Muscle layer of duodenum (tissue), 2 donors: ENCODE measurements at regions not wholly inside any gene's neighbourhood (a gene's known extent, or its start where the extent isn't known, plus 50 kb on each side); places are given as distances from the start of the nearest gene placed in this dataset.

Source experiments
- H3K27ac ChIP-seq: one replicate; pipeline ENCODE4 v1.7.0; 2013; ENCODE audit warnings: mild to moderate bottlenecking, low read length
- H3K27me3 ChIP-seq: one replicate; pipeline ENCODE4 v1.7.0; 2013; ENCODE audit warnings: low read depth, mild to moderate bottlenecking, control low read depth, low read length
- H3K36me3 ChIP-seq, 2 donors: one replicate each; pipeline ENCODE4 v1.7.0; 2013; ENCODE audit warnings: low read length in 2 of 2, control low read depth in 1 of 2, mild to moderate bottlenecking in 1 of 2; ENCODE audit not compliant: insufficient read depth in 2 of 2, control insufficient read depth in 1 of 2
- H3K4me1 ChIP-seq, 2 donors: one replicate each; pipeline ENCODE4 v1.7.0; 2013; ENCODE audit warnings: low read length in 2 of 2, mild to moderate bottlenecking in 2 of 2, control low read depth in 1 of 2, moderate library complexity in 1 of 2; ENCODE audit not compliant: insufficient read depth in 2 of 2, control insufficient read depth in 1 of 2
- H3K4me3 ChIP-seq, 2 donors: one replicate each; pipeline ENCODE4 v1.7.0; 2013; ENCODE audit warnings: low read length in 2 of 2, low read depth in 1 of 2, mild to moderate bottlenecking in 1 of 2
- H3K9me3 ChIP-seq, 2 donors: one replicate each; pipeline ENCODE4 v1.7.0; 2013; ENCODE audit warnings: low read length in 2 of 2, control low read depth in 1 of 2, mild to moderate bottlenecking in 1 of 2; ENCODE audit not compliant: control insufficient read depth in 1 of 2
- donor health status: healthy.

DNA sequence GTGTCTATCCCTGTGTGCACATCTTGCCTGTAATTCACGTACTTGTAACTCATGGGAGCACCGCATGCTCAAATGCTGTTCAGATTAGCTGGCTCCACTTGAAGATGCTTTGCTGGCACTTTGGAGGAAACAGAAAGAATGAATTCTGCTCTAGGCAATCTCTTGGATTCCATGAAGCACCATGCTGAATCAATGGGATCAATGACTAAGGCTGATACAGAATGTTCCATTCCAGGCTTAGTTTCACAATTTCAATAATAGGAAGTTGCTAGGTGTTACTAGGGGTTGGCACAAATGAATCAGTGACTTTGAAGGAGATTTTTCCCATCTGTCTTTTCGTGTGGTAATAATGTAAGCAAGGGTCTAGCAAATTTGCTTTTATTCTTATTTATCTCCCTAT lies 328.8 kb downstream of the OSR1 start:
- Histone ChIP-seq H3K27me3 (no peaks in the 10 kb centered on the region), H3K4me1 (no peaks in the 10 kb centered on the region), H3K9me3 (no peaks in the 10 kb centered on the region), H3K4me3 (no peak overlapping the region), H3K36me3 (no peaks in the 10 kb centered on the region), H3K27ac (no peak overlapping the region)

DNA sequence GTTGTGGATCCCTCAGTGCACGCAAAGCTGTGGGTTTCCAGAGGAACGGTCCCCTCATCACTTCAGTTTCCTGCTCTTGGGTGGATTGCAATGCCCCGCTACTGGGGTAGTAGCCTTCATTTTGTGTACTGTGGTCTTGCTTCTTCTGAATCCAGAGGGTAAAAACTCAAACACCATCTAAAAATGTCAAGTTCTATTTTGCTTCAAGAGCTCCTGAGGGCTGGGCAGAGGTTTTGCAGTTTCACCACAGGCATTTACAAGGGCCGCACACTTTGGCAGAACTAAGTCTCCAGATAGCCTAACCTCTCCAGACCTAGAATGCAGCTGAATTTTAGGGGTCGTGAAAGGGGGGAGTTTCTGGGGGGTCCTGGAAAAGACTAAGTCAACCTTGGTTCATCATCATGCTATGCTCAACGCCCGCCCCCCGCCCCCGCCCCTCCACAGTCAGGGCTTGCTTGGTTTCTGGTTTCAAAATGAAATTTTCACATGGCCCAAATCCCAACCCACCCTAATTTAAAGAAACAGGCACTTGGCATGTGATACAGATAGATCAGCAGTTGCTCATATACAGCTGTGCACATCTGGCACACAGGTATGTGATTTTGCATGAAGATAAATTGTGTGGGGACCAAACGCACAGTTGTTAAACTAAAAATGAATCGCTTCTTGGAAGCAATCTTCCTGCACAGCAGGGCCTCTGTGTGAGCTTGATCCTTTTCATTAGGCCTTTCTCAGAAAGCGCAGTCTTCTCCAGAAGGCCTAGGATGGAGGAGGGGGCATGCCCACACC lies 329.6 kb downstream of the OSR1 start:
- Histone ChIP-seq H3K4me3 (no peak overlapping the region), H3K27ac (no peak overlapping the region), H3K27me3 (no peaks in the 10 kb centered on the region)

DNA sequence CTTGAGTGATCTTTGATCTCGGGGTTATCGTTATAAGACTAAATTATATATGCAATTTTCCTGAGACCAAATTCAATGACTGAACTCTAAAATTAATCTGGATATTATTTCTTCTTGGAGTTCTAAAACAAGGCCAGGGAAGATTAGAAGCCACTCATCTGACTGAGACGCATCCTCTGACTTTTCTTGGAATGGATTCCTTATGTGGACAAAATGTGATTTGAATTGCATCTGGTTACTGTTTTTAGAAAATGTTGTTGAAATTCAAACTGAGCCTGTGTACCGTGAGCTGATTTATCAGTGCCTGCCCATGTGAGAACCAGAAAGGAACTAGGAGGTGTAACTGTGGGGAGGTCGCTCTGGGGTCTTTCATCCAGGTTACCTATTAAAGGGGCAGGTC lies 330.8 kb downstream of the OSR1 start:
- H3K9me3 ChIP-seq = no peaks in the 10 kb centered on the region
- no peak overlapping the region for H3K27ac ChIP-seq
- H3K4me1 ChIP-seq = no peaks in the 10 kb centered on the region
- H3K27me3 ChIP-seq = no peaks in the 10 kb centered on the region
- H3K4me3 ChIP-seq = no peak overlapping the region
- no peaks in the 10 kb centered on the region for H3K36me3 ChIP-seq

More for the DNA sequence above, 329.6 kb downstream of the OSR1 start:
- Histone ChIP-seq H3K9me3 (no peaks in the 10 kb centered on the region), H3K36me3 (no peaks in the 10 kb centered on the region), H3K4me1 (no peaks in the 10 kb centered on the region)

DNA sequence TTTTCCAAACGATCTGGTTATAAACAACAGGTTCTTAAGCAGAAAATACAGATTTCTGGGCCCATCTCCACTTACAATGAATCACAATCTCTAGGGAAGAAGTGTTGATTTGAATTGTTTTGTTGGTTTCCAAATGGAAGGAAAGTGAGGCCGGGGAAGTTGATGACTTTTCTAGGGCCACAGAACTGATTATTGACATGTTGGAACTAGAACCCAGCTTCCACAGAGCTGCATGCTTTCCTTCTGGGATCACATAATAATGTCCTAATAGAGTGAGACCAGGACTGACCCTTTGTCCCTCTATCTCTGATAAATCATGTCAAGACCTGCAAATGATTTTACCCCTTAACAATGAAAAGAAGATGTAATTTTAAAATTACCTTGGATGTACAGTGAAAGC lies 332.2 kb downstream of the OSR1 start:
- no peaks in the 10 kb centered on the region for H3K9me3 ChIP-seq
- H3K27me3 ChIP-seq = no peaks in the 10 kb centered on the region
- no peak overlapping the region for H3K4me3 ChIP-seq
- H3K27ac ChIP-seq = no peak overlapping the region
- H3K4me1 ChIP-seq = no peaks in the 10 kb centered on the region
- no peaks in the 10 kb centered on the region for H3K36me3 ChIP-seq

DNA sequence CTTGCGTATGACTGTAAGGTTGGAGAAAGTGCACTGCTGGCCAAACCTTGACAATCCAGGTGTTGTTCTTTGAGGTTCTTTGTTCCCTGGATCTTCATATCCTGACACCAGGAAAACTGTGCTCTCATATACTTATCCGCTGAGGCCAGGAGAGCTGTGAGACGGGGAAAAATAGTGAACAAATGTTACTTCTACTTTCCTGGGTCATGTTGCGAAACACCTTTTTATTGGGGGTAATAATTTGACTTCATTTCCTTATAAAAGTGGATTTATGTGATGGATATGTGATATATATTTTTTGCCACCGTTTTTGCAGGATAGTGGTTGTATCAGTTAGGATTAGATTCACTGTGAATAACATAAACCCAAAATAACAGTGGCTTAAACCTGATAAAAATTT lies 336.1 kb downstream of the OSR1 start:
- no peak overlapping the region for H3K4me3 ChIP-seq
- no peaks in the 10 kb centered on the region for H3K27me3 ChIP-seq
- no peaks in the 10 kb centered on the region for H3K4me1 ChIP-seq
- H3K27ac ChIP-seq = no peak overlapping the region
- no peaks in the 10 kb centered on the region for H3K9me3 ChIP-seq
- H3K36me3 ChIP-seq = no peaks in the 10 kb centered on the region

- no peak overlapping the region for H3K27ac ChIP-seq
These were observed 336.7 kb downstream of the OSR1 start for GRCh38 chr2:19021721-19022120.

GRCh38 chr2:19021100-19021476 lies 337.3 kb downstream of the OSR1 start:
- H3K9me3 ChIP-seq = no peaks in the 10 kb centered on the region
- no peaks in the 10 kb centered on the region for H3K4me1 ChIP-seq
- no peaks in the 10 kb centered on the region for H3K27me3 ChIP-seq
- no peak overlapping the region for H3K27ac ChIP-seq
- H3K36me3 ChIP-seq = no peaks in the 10 kb centered on the region
- H3K4me3 ChIP-seq = no peak overlapping the region

More at GRCh38 chr2:19021721-19022120, 336.7 kb downstream of the OSR1 start:
- no peak overlapping the region for H3K4me3 ChIP-seq
- no peaks in the 10 kb centered on the region for H3K4me1 ChIP-seq
- no peaks in the 10 kb centered on the region for H3K36me3 ChIP-seq
- H3K9me3 ChIP-seq = no peaks in the 10 kb centered on the region
- H3K27me3 ChIP-seq = no peaks in the 10 kb centered on the region

DNA sequence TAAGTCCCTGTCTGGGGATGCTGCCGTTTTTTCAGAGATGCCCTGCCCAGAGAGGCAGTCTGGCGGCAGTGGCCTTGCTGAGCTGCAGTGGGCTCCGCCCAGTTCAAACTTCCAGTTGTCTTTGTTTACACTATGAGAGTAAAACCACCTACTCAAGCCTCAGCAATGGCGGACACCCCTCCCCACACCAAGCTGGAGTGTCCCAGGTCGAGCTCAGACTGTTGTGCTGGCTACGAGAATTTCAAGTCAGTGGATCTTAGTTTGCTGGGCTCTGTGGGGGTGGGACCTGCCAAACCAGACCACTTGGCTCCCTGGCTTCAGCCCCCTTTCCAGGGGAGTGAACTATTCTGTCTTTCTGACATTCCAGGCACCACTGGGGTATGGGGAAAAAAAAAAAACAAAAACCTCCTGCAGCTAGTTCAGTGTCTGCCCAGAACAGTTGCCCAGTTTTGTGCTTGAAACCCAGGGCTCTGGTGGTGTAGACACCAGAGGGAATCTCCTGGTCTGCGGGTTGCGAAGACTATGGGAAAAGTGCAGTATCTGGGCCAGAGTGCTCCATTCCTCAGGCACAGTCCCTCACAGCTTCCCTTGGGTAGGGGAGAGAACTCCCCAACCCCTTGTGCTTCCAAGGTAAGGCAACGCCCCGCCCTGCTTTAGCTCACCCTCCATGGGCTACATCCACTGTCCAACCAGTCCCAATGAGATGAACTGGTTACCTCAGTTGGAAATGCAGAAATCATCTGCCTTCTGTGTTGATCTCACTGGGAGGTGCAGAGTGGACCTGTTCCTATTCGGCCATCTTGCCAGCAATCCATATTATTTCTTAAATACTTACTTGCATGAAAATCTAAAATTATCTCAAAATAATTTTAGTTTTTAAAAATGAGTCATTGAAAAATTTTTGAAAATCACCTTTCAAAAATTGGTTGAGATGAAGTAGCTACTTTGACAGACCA lies 338.0 kb downstream of the OSR1 start:
- H3K27me3 ChIP-seq = no peaks in the 10 kb centered on the region
- no peaks in the 10 kb centered on the region for H3K36me3 ChIP-seq
- no peak overlapping the region for H3K27ac ChIP-seq
- H3K4me3 ChIP-seq = no peak overlapping the region
- H3K9me3 ChIP-seq = peaks cover 0 to 4% of the 10 kb centered on the region in 2 donors
- no peaks in the 10 kb centered on the region for H3K4me1 ChIP-seq

- no peaks in the 10 kb centered on the region for H3K27me3 ChIP-seq
- H3K27ac ChIP-seq = no peak overlapping the region
- no peak overlapping the region for H3K4me3 ChIP-seq
- H3K9me3 ChIP-seq = peaks cover 0 to under 1% of the 10 kb centered on the region in 2 donors
- H3K36me3 ChIP-seq = no peaks in the 10 kb centered on the region
- no peaks in the 10 kb centered on the region for H3K4me1 ChIP-seq
These were observed 348.9 kb downstream of the OSR1 start for GRCh38 chr2:19009510-19009909.

- Histone ChIP-seq H3K36me3 (no peaks in the 10 kb centered on the region), H3K27ac (no peak overlapping the region), H3K4me3 (no peak overlapping the region), H3K9me3 (no peaks in the 10 kb centered on the region), H3K4me1 (no peaks in the 10 kb centered on the region), H3K27me3 (no peaks in the 10 kb centered on the region)
These were observed 354.9 kb downstream of the OSR1 start for GRCh38 chr2:19003554-19003953.

DNA sequence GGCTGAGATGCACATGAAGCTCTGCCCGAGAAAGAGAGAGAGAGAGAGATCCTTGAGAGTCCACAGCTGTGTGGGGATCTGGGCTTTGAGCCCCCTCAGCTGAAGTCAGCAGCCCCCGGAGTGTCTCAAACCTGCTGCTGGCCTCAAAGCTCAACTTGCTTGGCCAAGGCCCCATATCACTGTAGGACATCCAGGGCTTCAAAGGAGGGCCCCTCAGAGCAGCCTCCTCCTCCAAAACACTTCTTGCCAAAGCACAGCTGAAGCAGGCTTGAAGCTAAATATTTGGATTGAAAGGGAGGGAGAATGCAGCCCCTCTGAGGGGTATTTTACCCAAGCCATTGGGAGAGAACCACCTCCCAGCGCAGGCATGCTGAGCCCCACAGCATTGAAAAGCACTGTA lies 357.6 kb downstream of the OSR1 start:
- no peaks in the 10 kb centered on the region for H3K36me3 ChIP-seq
- H3K4me1 ChIP-seq = no peaks in the 10 kb centered on the region
- H3K27me3 ChIP-seq = no peaks in the 10 kb centered on the region
- no peak overlapping the region for H3K27ac ChIP-seq
- H3K9me3 ChIP-seq = no peaks in the 10 kb centered on the region
- H3K4me3 ChIP-seq = no peak overlapping the region
